Stimulated activated CD4-positive, alpha-beta T cell treated with anti-CD3 and anti-CD28 coated beads, Interleukin-15, amount 100 ng/mL, for 48 hours (primary cell): ENCODE measurements at regions not wholly inside any gene's neighbourhood (a gene's known extent, or its start where the extent isn't known, plus 50 kb on each side); places are given as distances from the start of the nearest gene placed in this dataset.
"Not testable (repeated sequence)": the region's sequence is repeated elsewhere in the genome, so short reads cannot be mapped to it uniquely, and the experiment has no call there.

ENCODE experiments used
- DNase-seq, 2 donors: peaks; one replicate each; pipeline ENCODE4 v3.0.0-alpha.2; 2020; ENCODE audit warnings: low read depth in 2 of 2

DNA sequence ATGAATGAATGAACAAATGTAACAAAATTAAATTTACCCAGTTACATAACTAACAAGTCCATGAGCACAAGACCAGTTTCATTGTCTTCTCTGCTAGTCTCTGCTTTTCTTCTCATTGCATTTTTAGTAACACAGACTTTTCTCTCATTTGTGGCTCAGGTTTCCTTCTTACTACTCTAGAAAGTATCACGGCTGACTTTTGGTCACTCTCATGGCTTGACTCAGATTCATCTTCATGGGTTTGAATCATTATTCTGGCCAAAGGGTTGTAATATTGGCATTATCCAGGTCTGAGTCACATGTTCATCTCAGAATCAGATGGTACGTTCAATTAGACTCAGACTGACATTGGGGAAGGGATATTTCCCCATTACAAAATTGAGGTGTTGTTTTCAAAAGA, 121.5 kb upstream of the SATB1 start:
- DNase-seq: no peak

DNA sequence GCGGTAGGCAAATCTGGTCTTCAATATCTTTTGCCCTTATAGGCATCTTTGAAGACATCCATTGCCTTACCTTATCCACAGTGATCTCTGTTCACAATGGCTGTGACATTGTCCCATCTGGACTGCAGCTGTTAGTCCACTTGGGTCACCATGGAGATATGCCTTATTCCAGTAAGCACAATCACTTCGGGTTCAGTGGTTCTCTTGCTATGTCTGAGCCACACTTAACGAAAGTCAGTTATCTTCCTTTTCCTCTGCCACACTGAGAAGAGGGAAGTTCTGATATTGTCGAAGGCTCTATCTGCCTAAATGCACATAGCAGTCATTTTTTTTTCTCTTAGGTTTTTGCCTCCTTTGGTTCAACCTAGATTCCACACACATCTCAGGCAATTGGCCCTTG, 119.0 kb upstream of the SATB1 start:
- DNase-seq: no peak

DNA sequence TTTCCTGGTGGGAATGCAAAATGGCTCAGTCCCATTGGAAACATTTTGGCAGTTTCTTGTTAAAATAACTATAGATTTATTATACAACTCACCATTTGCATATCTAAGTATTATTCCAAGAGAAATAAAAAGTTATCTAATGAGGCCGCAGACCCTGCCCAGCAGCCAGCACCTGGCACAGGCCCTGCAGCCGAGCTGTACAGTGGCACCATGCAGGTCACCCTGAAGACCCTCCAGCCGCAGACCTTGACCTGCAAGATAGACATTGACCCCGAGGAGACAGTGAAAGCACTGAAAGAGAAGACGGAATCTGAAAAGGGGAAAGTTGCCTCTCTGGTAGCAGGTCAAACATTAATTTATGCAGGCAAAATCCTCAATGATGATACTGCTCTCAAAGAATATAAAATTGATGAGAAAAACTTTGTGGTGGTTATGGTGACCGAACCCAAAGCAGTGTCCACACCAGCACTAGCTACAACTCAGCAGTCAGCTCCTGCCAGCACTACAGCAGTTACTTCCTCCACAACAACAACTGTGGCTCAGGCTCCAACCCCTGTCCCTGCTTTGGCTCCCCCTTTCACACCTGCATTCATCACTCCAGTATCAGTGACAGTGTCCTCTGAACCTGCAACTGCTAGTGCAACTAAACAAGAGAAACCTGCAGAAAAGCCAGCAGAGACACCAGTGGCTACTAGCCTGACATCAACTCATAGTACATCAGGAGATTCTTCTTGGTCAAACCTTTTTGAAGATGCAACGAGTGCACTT, 113.5 kb upstream of the SATB1 start:
- no peak for DNase-seq

DNA sequence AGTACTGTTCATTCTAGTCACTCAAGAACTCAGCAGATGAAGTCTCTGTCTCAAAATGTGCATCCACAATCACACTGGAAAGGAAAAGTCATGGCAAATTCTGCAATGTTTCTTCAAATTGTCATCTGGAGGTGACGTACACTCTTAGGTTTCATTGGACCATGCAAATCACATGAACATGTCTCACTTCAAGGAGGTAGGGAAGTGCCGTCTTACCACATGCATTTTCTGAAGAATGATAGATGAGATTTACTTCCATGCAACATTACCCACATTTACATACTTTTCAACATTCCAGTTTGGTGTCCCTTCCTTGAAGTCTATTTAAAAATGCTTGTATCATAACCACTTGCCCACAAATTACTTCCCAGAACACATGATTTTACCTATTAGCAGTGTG, 107.9 kb upstream of the SATB1 start:
- DNase-seq: no peak

DNA sequence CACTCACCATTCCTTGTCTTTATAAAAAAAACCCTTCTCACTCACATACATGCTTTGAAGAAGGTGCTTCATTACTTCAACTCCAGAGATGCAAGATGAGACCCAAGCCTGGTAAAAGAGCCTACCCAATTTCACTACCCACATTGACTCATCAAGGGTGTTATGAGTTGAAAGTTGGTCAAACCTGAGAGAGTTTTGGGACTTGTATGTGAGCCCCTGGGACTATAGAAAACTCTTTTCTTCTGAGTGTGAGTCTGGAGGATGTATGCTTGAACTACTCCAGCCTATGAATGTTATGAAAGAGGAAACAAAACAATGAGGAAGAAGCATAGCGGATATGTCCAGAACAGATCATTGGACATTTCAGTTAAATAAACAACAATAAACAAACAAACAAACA, 106.5 kb upstream of the SATB1 start:
- no peak for DNase-seq

DNA sequence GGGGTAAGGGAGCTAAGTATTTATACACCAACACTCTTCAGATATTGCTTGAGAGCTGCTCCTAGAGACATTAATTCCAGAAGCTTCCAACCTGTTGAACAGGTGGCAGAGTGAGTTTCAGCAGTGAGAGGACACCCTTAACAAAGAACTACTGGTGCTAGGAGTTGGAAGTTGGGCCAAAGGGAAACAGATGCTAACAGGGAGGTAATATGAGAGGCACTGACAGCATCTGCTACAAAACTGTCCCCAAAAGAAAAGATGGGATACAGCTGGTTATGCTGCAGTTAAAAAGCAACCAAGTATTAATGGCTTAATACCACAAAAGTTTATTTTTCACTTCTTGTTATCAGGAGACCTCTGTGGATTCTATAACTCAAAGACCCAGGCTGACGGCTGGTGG, 104.5 kb upstream of the SATB1 start:
- no peak for DNase-seq

DNA sequence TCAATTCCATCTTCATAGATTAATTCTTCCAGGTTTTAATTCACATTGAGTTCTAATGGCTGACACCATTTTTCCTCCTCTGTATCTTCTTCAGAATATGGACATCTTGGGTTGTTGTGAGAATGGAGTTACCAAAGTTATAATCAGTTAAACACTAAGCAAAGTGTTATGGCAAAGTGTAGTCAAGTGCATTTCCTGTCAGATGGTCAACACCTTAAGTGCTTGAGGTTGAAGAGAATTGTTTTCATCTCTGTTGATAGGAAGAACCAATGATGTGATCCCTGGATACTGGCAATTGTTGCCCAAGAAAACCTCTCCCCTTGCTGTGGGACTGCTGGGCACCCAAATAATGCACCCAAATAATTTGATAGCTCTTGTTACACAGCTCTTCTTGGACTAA, 102.6 kb upstream of the SATB1 start:
- DNase-seq: no peak

DNA sequence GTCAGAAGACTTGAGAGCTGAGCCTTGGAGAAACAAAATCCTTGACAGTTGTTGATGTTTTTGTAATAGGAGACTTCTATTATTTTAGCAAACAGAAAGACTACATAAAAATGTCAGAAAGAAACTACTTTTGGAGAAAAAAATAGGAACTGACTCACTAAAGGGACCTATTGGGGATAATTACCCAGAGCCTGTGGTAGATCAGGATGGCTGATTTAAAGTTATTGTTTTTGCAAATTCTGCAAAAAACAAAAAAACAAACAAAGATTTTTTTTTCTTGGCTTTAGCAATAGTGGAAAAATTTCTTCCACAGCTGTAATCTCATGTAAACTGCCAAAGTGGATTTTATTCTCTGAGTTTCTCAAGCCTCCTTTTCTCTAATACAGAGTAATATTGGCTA, 101.5 kb upstream of the SATB1 start:
- no peak for DNase-seq

DNA sequence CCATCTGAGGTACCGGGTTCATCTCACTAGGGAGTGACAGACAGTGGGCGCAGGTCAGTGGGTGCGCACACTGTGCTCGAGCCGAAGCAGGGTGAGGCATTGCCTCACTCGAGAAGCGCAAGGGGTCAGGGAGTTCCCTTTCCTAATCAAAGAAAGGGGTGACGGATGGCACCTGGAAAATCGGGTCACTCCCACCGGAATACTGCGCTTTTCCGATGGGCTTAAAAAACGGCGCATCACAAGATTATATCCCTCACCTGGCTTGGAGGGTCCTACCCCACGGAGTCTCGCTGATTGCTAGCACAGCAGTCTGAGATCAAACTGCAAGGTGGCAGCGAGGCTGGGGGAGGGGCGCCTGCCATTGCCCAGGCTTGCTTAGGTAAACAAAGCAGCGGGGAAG, 91.0 kb upstream of the SATB1 start:
- not testable (repeated sequence) for DNase-seq

DNA sequence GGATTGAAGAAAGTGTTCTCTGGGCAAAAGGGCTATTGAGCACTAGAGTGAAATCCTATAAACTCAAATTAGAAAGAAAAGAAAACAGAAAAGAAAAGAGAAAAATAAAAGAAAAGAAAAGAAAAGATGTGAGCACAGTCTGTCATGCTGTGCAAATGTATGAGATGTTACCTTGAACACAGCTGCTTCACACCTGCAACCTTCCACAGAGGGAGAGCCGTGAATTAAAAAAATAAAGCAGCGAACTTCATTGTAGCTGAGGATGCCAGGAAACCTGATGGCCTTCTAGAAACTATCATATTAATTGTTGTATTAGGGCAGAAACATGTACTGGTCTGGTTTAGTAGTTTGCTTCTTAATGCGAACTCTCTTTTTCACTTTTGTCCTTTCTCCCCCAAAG, 88.0 kb upstream of the SATB1 start:
- no peak for DNase-seq

DNA sequence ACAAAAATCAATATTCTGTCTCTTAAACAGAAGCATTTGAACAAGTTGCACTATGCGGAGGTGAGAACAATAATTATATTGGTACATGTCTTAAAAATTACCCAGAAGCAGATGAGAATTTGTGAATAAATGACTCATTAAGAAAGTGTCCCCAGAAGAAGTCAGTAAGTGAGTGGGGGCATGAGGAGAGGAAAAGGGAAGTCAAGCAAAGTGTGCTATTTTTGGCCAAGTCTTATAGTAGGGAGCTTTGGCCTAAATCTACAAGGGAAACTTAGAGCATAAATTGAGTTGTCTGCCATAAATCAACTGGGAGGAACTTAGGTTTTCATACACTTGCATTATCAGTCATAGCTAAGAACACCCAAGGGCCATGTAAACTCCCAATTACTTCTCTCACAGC, 86.9 kb upstream of the SATB1 start:
- DNase-seq: no peak

DNA sequence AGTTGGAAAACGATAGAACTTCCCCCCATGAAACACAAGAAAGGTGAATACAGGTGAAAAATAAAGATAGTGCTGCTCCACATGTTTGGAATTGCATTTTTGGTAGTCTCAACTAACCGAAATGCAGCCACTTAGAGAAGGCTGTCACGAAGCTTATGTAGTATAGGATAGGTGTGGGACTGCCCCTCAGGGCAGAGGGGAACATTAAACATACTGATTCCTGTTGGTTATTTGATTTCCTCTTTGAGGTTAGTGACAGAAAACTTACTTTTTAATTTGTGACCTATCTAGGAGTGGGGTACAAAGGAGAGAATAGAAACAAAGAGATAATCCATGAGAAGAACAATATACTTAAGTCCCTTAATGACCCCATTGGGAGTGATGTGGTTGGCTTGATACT, 85.8 kb upstream of the SATB1 start:
- no peak for DNase-seq

DNA sequence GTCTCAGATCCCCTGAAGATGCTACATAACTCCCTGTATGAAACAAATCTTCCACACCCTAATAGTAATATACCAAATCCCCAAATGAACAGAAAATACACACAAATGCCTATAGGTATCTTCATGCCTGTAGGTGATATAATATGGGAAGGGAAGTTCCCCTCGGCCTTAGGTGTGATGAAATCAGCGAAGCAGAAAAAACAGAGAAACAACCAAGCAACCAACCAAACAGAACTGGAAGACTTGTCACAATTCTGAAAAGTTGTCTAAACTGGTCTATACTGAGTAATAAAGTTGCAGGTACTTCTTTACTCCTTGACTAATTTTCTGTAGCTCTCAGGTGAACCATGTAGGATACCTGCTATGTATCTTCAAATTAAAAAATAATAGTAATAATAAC, 82.2 kb upstream of the SATB1 start:
- no peak for DNase-seq

DNA sequence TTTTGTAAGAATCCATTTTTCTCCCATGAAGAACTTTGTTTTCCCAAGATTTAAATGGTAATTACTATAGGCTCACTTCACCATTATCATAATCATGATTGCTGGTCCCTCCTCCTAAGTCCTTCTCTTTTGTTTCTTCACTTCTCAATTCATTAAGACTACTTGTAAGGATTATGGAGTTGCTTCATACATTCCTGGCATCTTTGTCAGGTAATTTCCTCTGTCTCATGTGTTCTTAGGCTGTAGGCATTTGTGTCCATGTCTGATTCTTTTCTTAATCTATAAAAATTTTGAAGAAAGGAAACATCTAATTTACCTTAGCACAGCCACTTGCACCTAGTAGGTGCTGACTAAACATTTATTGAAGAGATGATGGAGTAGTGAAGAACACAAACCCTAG, 79.9 kb upstream of the SATB1 start:
- DNase-seq: no peak

DNA sequence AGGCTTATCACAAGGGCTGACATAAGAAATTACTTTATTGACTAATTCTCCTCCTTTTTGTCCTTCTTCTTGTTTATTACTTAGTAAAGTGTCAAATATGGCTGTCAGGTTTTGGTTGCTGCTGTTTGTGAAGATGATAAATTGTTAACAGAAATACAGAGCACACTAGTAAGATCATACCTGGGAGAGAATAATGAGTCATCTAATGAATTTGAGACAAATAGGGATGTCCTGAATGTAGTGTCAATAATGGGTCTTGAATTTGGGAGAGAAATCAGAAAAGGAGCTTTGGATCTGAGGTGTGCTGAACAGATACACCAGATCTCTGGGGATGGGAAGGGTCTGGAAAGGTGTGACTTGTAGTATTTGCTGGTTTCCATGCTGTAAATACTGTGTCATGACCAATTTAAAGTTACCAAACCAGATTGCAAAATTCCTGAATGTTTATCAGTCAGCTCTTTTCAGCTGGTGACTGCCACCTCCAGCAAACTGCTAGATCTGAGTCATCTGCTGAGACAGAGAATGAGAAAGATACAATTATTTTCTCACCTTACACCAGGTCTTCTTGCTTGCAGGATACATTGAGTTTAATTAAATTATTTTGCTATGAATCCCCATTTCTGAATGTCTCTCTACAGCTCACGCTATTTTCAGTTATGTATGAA, 76.7 kb upstream of the SATB1 start:
- DNase-seq: no peak

DNA sequence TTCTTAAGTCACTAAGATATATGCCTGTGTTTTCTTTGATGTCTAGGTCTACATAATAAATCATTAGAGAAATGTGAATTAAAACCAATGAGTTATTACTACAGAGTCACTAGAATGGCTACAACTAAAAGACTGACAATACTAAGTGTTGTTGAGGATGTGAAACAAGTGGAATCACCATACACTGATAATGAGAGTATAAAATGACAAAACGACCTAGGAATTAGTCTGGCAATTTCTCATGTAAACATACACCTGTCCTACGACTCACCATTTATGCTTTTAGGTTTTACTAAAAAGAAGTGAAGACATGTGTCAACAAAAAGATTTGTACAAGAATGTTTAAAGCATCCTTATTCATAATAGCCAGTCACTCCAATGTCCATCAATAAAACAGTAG, 75.2 kb upstream of the SATB1 start:
- DNase-seq: no peak

DNA sequence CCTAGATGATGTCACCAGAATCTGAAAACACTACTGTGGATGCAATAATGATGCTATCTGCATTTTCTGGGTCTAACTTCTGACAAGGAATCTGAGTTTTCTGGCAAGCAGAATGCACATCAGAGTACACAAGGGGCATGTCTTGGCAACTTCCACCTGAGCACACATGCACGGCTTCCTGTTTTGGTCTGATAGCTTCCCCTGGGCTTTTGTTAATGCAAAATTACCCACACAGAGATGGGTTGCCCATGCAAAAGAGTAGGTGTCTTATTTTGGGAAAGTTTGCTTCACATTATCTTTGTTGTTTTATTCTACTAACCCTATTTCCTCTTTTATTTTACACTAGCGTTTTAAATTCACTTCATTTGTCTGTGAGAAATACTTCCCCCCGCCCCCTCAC, 74.2 kb upstream of the SATB1 start:
- DNase-seq: no peak

DNA sequence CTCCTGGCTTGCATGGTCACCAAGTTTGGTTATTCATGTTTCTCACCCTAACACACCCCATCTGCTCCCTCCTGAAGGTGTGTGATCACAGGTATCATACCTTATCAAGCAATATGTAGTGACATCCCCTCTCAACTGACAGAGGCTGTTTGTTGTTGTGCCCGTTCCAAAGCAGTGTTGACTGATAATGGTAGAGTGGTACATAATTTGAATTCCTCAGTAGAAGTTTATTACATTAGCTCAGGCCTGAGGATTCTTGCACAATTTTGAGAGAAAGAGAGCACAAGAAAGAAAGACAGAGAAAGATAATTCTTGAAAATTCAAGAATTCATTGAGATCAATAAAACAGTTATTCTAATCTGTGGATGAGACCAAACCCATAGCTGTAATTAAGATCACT, 69.1 kb upstream of the SATB1 start:
- no peak for DNase-seq

DNA sequence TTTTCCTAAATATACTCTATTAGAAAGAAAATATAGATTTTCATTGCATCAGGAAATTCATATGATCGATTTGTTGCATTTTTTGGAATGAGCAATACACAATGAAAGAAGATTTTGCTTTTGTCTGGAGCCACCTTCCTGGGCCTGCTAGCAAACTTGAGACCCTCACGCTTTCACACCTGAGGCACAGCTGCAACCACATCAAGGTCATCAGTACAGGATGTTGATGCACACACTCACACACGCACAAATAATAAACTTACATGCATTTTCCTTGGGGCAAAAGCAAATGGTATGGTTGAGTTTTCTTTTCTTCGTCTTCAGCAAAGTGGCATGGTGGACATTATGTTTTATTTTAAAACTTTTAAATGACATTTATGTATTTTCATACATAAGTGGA, 64.8 kb upstream of the SATB1 start:
- DNase-seq: no peak

DNA sequence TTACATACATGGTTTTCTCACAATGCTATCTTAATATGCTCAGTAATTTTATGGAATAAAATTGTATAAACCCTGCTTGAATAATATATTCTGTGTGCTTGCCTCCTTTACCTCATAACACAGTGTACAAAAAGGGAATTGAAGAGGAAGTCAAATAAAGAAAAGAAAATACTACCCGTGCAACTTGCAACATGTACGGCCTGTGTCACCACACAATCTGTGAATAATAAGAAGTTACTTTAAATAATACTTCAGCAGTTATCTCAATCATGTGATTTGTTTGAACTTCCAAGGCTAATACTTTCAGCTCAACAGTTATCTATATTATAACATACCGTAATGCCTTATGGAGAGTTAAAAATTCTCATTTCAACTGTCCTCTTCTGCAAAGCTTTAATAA, 58.1 kb upstream of the SATB1 start:
- DNase-seq: no peak

DNA sequence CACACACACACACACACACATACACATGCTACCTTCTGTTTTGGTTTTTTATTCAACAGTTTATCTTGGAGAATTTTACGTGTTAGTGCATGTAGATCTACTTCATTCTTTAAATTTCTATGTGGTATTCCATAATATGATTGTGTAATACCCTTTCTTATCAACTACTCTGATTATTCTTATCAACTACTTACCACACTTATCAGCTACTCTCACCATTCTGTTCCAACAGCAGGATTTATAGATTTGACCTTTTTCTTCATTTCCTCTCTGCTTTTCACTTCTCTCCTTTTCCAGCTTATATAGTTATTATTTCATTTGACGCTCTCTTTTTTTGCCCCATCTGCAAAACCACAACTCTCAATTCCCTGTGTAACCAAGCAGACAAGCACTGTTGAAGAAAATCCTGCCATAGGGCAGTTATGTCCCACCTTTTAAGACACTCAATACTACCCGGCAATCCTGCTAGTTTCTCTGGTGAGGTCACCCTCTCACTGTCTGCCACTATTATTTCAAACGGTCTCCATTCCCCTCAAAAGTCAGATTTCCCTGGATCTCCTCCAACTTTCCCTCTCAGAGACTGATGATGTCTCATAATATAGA, 56.9 kb upstream of the SATB1 start:
- DNase-seq: no peak

DNA sequence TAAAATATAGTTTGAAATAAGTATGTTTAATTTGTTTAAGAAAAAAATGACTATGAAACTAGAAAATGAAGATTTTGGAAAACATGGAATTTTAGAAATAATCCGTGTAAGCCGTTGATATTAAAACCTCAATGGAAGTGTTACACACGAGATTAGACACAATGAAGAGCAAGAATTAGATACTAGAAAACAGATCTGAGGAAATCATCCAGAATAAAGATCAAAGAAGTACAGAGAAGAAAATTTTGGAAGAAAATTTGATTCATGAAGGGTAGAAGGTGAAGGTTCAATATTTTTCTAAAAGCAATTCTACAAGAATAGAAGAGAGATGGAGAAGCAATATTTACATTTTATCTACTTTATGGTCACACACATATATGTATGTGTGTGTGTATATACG, 52.5 kb upstream of the SATB1 start:
- no peak for DNase-seq
